ENCODE measurements at regions not wholly inside any gene's neighbourhood (a gene's known extent, or its start where the extent isn't known, plus 50 kb on each side); places are given as distances from the start of the nearest gene placed in this dataset.

- no peak for TF ChIP-seq CTCF (IDR thresholded peaks at IDR 0.05)
- TF ChIP-seq POLR2A (IDR thresholded peaks at IDR 0.05; ENCODE audit: low read depth): no peak
Measured at GRCh38 chr2:67145851-67146250, 251.3 kb upstream of the ETAA1 start.

All from esophagus muscularis mucosa (tissue), 3 donors.